AG09319 (cell line): ENCODE measurements at regions not wholly inside any gene's neighbourhood (a gene's known extent, or its start where the extent isn't known, plus 50 kb on each side); places are given as distances from the start of the nearest gene placed in this dataset.
"Not testable (repeated sequence)": the region's sequence is repeated elsewhere in the genome, so short reads cannot be mapped to it uniquely, and the experiment has no call there.

Experiments
- DNase-seq: peaks from one replicate; pipeline ENCODE4 v3.0.0-alpha.2; 2010; ENCODE audit warnings: low read depth; ENCODE audit errors: extremely low read depth
- TF ChIP-seq, protein P1 (sequence below): IDR thresholded peaks from 2 replicates; pipeline ENCODE4 v1.5.1; 2011; ENCODE audit warnings: low read depth, mild to moderate bottlenecking, inconsistent platforms, low read length, moderate library complexity

DNA sequence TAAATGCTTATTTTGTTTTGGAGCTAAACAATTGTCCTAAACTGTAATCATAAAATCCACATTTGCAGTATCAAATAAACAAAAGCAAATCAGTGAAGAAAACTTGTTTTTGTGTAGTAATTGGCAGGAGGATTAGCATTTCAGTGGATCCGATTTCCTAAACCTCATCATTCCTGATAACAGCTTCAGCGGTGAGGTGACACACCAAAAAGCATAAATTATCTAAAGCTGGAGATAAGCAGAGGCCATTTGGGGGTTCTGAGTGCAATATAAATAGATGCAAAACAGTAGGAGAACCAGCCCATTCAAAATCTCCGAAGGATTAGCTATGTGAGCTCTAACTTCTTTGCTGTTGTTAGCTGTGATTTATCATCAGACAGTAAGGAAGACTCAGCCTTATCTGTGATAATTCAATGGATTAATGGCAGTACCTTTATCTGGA lies 235.8 kb downstream of the EPHA7 start:
- DNase-seq, result no peak
- TF ChIP-seq, protein P1, sequence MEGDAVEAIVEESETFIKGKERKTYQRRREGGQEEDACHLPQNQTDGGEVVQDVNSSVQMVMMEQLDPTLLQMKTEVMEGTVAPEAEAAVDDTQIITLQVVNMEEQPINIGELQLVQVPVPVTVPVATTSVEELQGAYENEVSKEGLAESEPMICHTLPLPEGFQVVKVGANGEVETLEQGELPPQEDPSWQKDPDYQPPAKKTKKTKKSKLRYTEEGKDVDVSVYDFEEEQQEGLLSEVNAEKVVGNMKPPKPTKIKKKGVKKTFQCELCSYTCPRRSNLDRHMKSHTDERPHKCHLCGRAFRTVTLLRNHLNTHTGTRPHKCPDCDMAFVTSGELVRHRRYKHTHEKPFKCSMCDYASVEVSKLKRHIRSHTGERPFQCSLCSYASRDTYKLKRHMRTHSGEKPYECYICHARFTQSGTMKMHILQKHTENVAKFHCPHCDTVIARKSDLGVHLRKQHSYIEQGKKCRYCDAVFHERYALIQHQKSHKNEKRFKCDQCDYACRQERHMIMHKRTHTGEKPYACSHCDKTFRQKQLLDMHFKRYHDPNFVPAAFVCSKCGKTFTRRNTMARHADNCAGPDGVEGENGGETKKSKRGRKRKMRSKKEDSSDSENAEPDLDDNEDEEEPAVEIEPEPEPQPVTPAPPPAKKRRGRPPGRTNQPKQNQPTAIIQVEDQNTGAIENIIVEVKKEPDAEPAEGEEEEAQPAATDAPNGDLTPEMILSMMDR, result no peak

DNA sequence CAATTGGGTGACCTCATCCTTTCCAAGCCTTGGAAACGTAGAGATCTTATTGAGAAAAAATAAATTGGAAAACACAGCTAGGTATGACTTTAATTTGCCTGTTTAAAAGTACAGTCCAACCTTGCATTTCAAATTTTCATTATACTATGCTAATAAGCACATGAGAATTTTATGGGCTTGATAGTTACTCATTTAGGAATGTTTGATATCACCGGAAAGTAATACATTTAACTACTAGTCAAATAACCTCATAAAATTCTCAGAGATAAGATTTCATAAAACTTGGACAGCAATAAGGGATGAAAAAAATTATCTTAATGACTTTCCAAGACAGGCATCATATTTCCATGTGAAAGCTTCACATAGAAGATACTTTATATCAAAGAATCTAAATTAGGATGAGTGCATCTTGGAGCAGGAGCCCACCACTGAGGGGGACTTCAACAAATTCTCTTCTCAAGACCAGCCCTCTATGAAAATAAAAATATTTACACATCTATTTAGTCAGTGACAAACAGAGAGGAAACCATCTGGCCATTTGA lies 236.3 kb downstream of the EPHA7 start:
- no peak for DNase-seq
- TF ChIP-seq, protein P1, result no peak

DNA sequence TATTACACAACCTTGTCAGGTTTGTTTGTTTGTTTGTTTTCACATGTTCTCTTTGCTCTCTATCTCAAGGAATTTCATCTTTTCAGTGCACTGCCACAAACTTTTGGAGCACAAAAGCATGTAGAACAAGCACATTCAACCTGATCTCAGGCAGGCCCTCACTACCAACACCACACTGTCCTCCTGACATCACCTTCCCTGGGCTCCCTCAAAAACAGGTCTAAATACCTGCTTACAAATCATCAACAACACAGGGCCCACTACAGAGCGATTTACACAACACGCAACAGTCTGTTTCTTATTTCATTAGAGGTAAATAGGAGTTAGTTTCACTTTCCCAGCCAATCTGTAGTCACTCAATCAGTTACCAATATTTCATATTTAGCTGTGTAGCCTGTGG lies 241.4 kb downstream of the EPHA7 start:
- no peak for DNase-seq
- TF ChIP-seq, protein P1, result no peak

DNA sequence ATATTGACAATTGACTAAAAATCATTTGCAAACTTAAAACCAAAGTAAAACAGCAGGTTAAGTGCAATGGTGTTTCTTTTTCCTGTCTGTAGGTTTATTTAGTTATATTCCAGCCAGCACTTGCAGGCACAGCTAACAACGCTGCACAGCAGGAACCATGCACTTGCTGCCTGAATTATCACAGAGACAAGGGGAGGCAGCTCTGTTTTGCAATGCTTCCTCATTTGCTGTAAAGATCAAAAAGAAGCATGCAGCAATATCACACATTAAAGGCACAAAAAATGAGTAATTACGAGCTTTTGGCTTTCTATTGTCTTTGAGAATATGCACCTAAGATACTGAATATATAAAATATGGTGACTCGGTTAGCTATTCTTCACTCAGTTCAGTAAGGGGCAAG lies 241.9 kb downstream of the EPHA7 start:
- no peak for DNase-seq
- TF ChIP-seq, protein P1, result no peak

DNA sequence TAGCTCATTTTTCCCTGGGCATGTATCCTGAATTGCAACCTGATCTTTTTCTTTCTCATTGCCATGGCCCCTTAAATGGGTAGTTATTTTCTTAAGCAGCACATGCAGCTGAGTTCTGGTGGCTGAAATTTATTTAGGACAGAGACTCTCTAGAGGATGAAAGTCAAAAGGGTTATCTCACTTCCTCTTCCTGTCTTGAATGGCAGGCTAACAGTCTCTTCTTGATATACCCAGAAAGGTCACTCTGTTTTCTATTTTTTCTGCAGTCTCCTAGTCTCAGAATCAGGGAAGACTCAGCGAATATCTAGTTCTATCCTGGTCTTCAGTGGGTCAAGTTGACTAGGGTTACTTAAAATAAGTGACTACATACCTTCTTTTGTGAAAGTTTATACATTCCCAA lies 243.3 kb downstream of the EPHA7 start:
- TF ChIP-seq, protein P1, result no peak
- DNase-seq, result no peak

DNA sequence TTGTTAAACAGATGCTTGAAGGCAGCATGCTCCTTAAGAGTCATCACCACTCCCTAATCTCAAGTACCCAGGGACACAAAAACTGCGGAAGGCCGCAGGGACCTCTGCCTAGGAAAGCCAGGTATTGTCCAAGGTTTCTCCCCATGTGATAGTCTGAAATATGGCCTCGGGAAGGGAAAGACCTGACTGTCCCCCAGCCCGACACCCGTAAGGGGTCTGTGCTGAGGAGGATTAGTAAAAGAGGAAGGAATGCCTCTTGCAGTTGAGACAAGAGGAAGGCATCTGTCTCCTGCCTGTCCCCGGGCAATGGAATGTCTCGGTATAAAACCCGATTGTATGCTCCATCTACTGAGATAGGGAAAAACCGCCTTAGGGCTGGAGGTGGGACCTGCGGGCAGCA lies 245.8 kb downstream of the EPHA7 start:
- DNase-seq, result not testable (repeated sequence)

DNA sequence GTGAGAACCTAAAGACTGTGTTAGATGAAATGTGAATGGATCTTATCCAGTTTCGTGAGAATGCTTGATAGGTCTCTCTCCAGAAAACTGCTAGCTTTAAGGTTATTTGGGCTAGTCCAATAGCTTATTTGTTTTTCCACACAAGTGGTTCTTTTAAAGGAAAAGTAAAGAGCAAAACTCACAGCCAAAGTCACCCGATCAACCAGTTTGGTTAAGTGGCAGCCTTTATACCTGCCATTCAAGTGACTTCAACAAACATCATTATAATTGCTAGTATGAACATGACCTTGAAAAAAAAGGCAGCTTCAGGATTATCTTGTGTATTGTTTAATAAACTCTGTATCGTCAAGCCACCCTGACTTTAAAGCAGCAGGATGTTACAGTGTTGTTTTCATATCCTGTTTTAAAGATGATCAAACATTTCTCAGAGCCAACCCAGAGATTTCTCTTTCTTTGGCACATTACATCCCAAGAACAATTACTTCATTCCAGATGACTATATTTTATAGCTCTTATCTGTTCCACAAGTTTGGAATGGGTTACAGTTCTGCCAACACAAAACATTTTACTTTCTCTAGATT lies 253.4 kb downstream of the EPHA7 start:
- DNase-seq, result no peak
- TF ChIP-seq, protein P1, result no peak

DNA sequence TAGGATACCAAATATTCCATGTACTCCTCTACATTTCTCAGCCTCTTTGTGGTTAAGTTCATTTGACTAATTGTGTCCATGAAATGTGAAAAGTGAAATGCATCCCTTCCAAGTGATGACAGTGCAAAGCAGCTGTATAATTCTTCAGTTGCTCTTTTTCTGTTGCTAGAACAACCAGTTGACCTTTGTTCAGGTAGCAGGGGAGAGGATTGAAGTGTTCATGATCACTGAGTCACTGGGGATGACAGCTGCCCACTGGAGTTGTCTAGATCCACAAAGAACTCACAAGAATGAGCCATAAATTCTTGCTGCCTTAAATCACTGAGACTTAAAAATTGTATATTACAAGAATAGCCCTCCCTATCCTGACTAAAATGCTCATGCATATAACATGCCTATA lies 254.6 kb downstream of the EPHA7 start:
- DNase-seq, result no peak

More for the DNA sequence above, 254.6 kb downstream of the EPHA7 start:
- TF ChIP-seq, protein P1, result no peak
